Activated naive CD8-positive, alpha-beta T cell (primary cell): ENCODE measurements at regions not wholly inside any gene's neighbourhood (a gene's known extent, or its start where the extent isn't known, plus 50 kb on each side); places are given as distances from the start of the nearest gene placed in this dataset.

Experiments
- H3K27ac Mint-ChIP-seq: one replicate; pipeline ENCODE4 v1.8.0; 2021; ENCODE audit warnings: mixed read lengths
- H3K27me3 Mint-ChIP-seq: one replicate; pipeline ENCODE4 v1.8.0; 2021; ENCODE audit warnings: mixed read lengths
- H3K36me3 Mint-ChIP-seq: one replicate; pipeline ENCODE4 v1.8.0; 2021; ENCODE audit warnings: mixed read lengths
- H3K4me1 Mint-ChIP-seq: one replicate; pipeline ENCODE4 v1.8.0; 2021; ENCODE audit warnings: low read depth, mixed read lengths
- H3K4me3 Mint-ChIP-seq: one replicate; pipeline ENCODE4 v1.8.0; 2021; ENCODE audit warnings: mild to moderate bottlenecking, mixed read lengths
- H3K9me3 Mint-ChIP-seq: one replicate; pipeline ENCODE4 v1.8.0; 2021; ENCODE audit warnings: low read depth, mixed read lengths

GRCh38 chr4:14842964-14843630, 159.2 kb upstream of the CPEB2 start:
- Mint-ChIP-seq H3K36me3 (no peaks in the 10 kb centered on the region), H3K9me3 (peaks cover 5% of the 10 kb centered on the region), H3K4me1 (no peaks in the 10 kb centered on the region), H3K27ac (no peak overlapping the region), H3K27me3 (peaks cover 2% of the 10 kb centered on the region), H3K4me3 (no peak overlapping the region)

- H3K4me3 Mint-ChIP-seq: no peak overlapping the region
- peak overlapping the region; percentile 8 for H3K27ac Mint-ChIP-seq
- H3K9me3 Mint-ChIP-seq: peaks cover 5% of the 10 kb centered on the region
- no peaks in the 10 kb centered on the region for H3K36me3 Mint-ChIP-seq
- peaks cover 2% of the 10 kb centered on the region for H3K27me3 Mint-ChIP-seq
- H3K4me1 Mint-ChIP-seq: no peaks in the 10 kb centered on the region
Measured at GRCh38 chr4:14844061-14844460, 158.2 kb upstream of the CPEB2 start.

- H3K27ac Mint-ChIP-seq: no peak overlapping the region
- peaks cover 8% of the 10 kb centered on the region for H3K27me3 Mint-ChIP-seq
- H3K4me3 Mint-ChIP-seq: no peak overlapping the region
- no peaks in the 10 kb centered on the region for H3K4me1 Mint-ChIP-seq
- no peaks in the 10 kb centered on the region for H3K36me3 Mint-ChIP-seq
- no peaks in the 10 kb centered on the region for H3K9me3 Mint-ChIP-seq
Measured at GRCh38 chr4:14848229-14848628, 154.1 kb upstream of the CPEB2 start.

GRCh38 chr4:14850455-14851097, 151.7 kb upstream of the CPEB2 start:
- H3K27me3 Mint-ChIP-seq: peaks cover 8% of the 10 kb centered on the region
- no peaks in the 10 kb centered on the region for H3K9me3 Mint-ChIP-seq
- H3K36me3 Mint-ChIP-seq: no peaks in the 10 kb centered on the region
- H3K4me1 Mint-ChIP-seq: no peaks in the 10 kb centered on the region
- no peak overlapping the region for H3K4me3 Mint-ChIP-seq
- no peak overlapping the region for H3K27ac Mint-ChIP-seq

GRCh38 chr4:14853176-14853943, 148.9 kb upstream of the CPEB2 start:
- Mint-ChIP-seq H3K4me1 (peaks cover 5% of the 10 kb centered on the region), H3K4me3 (no peak overlapping the region), H3K36me3 (no peaks in the 10 kb centered on the region), H3K27ac (no peak overlapping the region), H3K9me3 (no peaks in the 10 kb centered on the region), H3K27me3 (peaks cover 7% of the 10 kb centered on the region)

- Mint-ChIP-seq H3K27me3 (peaks cover 10% of the 10 kb centered on the region), H3K9me3 (no peaks in the 10 kb centered on the region), H3K4me1 (peaks cover 5% of the 10 kb centered on the region), H3K36me3 (no peaks in the 10 kb centered on the region), H3K4me3 (no peak overlapping the region), H3K27ac (peak overlapping the region; percentile 70)
Measured at GRCh38 chr4:14855719-14856061, 146.6 kb upstream of the CPEB2 start.

GRCh38 chr4:14856062-14856933, 146.0 kb upstream of the CPEB2 start:
- Mint-ChIP-seq H3K27me3 (peaks cover 10% of the 10 kb centered on the region), H3K9me3 (no peaks in the 10 kb centered on the region), H3K4me3 (no peak overlapping the region), H3K36me3 (no peaks in the 10 kb centered on the region), H3K27ac (peak overlapping the region; percentile 70), H3K4me1 (peaks cover 5% of the 10 kb centered on the region)

GRCh38 chr4:14856934-14857235, 145.4 kb upstream of the CPEB2 start:
- Mint-ChIP-seq H3K36me3 (no peaks in the 10 kb centered on the region), H3K27me3 (peaks cover 10% of the 10 kb centered on the region), H3K27ac (peak overlapping the region; percentile 68), H3K4me1 (peaks cover 5% of the 10 kb centered on the region), H3K4me3 (no peak overlapping the region), H3K9me3 (no peaks in the 10 kb centered on the region)

- peaks cover 5% of the 10 kb centered on the region for H3K4me1 Mint-ChIP-seq
- no peaks in the 10 kb centered on the region for H3K36me3 Mint-ChIP-seq
- H3K9me3 Mint-ChIP-seq: no peaks in the 10 kb centered on the region
- H3K27ac Mint-ChIP-seq: no peak overlapping the region
- peaks cover 8% of the 10 kb centered on the region for H3K27me3 Mint-ChIP-seq
- H3K4me3 Mint-ChIP-seq: no peak overlapping the region
Measured at GRCh38 chr4:14857475-14857874, 144.8 kb upstream of the CPEB2 start.

- H3K4me1 Mint-ChIP-seq: peaks cover 5% of the 10 kb centered on the region
- H3K36me3 Mint-ChIP-seq: no peaks in the 10 kb centered on the region
- no peaks in the 10 kb centered on the region for H3K9me3 Mint-ChIP-seq
- H3K4me3 Mint-ChIP-seq: no peak overlapping the region
- no peak overlapping the region for H3K27ac Mint-ChIP-seq
- peaks cover 6% of the 10 kb centered on the region for H3K27me3 Mint-ChIP-seq
Measured at GRCh38 chr4:14857981-14858380, 144.3 kb upstream of the CPEB2 start.

GRCh38 chr4:14862891-14863290, 139.4 kb upstream of the CPEB2 start:
- Mint-ChIP-seq H3K9me3 (no peaks in the 10 kb centered on the region), H3K27me3 (peaks cover 15% of the 10 kb centered on the region), H3K4me3 (no peak overlapping the region), H3K36me3 (no peaks in the 10 kb centered on the region), H3K4me1 (no peaks in the 10 kb centered on the region), H3K27ac (no peak overlapping the region)

GRCh38 chr4:14863418-14864364, 138.6 kb upstream of the CPEB2 start:
- Mint-ChIP-seq H3K4me3 (no peak overlapping the region), H3K36me3 (no peaks in the 10 kb centered on the region), H3K27me3 (peaks cover 15% of the 10 kb centered on the region), H3K27ac (no peak overlapping the region), H3K9me3 (no peaks in the 10 kb centered on the region), H3K4me1 (no peaks in the 10 kb centered on the region)

GRCh38 chr4:14864365-14865030, 137.8 kb upstream of the CPEB2 start:
- Mint-ChIP-seq H3K36me3 (no peaks in the 10 kb centered on the region), H3K9me3 (no peaks in the 10 kb centered on the region), H3K27ac (no peak overlapping the region), H3K27me3 (peaks cover 18% of the 10 kb centered on the region), H3K4me3 (no peak overlapping the region), H3K4me1 (no peaks in the 10 kb centered on the region)

- H3K9me3 Mint-ChIP-seq: no peaks in the 10 kb centered on the region
Measured at GRCh38 chr4:14865031-14865366, 137.3 kb upstream of the CPEB2 start.

More at GRCh38 chr4:14865031-14865366, 137.3 kb upstream of the CPEB2 start:
- H3K4me3 Mint-ChIP-seq: no peak overlapping the region
- no peak overlapping the region for H3K27ac Mint-ChIP-seq
- H3K36me3 Mint-ChIP-seq: no peaks in the 10 kb centered on the region
- H3K4me1 Mint-ChIP-seq: no peaks in the 10 kb centered on the region
- H3K27me3 Mint-ChIP-seq: peaks cover 16% of the 10 kb centered on the region
